AML-193 (cell line): ENCODE measurements at regions not wholly inside any gene's neighbourhood (a gene's known extent, or its start where the extent isn't known, plus 50 kb on each side); places are given as distances from the start of the nearest gene placed in this dataset.
A peak's percentile ranks its signal among the peaks of the same experiment; 100 is the strongest.
"Not testable (repeated sequence)": the region's sequence is repeated elsewhere in the genome, so short reads cannot be mapped to it uniquely, and the experiment has no call there.

ENCODE experiments used
- DNase-seq, 2 experiments: peaks; one replicate each; lab custom pipeline; 2025; lab: John Stamatoyannopoulos, UW

DNA sequence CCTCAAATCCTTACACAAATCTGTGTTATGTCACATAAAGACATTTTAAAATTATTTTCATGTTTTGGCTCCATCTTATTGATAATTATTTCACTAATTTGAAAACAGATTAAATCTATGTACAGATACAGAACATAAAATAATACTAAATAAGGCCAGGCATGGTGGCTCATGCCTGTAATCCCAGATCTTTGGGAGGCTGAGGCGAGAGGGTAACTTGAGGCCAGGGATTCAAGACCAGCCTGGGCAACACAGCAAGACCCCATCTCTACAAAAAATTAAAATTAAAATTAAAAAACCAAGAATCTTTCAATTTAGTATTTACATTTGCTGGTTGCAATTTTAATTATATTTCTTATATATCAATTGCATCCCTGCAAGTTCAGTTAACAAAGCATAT, 246.4 kb upstream of the MKLN1 start:
- no peak for DNase-seq

DNA sequence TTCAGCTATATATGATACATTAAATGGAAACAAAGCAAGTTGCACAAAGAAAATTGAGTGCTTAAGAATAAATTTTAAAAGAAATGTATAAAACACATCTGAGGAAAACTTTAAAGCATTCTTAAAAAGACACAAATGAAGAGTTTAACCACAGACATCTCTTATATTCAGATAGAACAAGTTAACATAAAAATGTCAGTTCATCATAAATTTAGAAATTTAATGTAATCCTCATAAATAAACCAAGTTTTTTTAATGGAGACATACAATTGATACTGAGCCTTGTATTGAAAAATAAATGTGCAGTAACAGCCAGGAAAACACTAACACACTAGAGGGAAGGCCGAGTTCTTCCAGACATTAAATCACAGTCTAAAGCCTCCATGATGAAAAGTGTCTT, 243.9 kb upstream of the MKLN1 start:
- no peak for DNase-seq

GRCh38 chr7:131084336-131084735, 243.3 kb upstream of the MKLN1 start:
- DNase-seq, result not testable (repeated sequence)

DNA sequence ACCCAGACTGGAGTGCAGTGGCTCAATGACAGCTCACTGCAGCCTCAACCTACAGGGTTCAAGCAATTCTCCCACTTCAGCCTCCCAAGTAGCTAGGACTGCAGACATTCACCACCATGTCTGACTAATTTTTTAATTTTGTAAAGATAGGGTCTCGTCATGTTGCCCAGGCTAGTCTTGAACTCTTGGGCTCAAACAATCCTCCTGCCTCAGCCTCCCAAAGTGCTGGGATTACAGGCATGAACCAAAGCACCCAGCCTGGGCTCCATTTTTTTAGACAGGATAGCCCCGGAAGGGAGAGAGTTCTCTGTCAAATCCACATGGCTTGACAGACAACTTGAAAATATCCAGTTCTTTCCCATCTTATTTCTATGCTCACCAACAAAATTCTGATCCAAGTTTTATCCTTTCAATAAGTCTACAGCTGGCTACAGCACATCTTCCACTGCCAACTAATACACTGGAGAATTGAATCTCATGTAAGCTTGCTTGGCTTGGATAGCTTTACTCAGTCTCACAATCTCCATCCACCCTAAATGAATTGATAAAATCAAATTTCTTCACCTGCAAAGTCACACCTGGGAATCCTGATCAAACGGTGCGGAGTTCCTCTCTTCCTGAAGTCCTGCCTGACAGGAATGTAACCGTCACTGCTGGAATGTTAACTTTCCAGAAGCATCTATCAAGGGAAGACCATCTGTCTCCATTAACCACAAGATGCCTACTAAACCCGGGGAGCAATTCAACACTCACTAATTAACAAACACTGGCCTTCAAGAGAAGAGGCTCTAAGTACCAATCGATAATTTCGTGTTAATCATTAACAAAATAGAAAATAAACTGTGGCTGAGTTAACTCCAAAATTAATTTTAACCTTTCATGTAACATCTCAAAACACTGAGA, 239.7 kb upstream of the MKLN1 start:
- DNase-seq, result no peak

- DNase-seq, result no peak
Observed at GRCh38 chr7:131090188-131090587, 237.5 kb upstream of the MKLN1 start.

- DNase-seq, result no peak
Observed at GRCh38 chr7:131090886-131091692, 236.6 kb upstream of the MKLN1 start.

DNA sequence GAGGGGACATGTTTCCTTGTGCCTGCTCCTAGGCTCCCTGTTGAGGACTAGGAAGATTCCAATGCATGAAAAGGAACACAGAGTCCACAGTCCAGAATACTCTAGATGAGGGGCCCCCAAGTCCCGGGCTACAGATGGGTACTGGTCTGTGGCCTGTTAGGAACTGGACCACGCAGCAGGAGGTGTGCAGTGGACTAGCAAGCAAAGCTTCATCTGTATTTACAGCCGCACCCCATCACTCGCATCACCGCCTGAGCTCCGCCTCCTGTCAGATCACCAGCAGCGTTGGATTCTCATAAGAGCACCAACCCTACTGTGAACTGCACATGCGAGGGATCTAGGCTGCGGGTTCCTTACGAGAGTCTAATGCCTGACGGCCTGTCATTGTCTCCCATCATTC, 233.0 kb upstream of the MKLN1 start:
- no peak for DNase-seq

GRCh38 chr7:131095346-131095745, 232.3 kb upstream of the MKLN1 start:
- DNase-seq, result no peak

DNA sequence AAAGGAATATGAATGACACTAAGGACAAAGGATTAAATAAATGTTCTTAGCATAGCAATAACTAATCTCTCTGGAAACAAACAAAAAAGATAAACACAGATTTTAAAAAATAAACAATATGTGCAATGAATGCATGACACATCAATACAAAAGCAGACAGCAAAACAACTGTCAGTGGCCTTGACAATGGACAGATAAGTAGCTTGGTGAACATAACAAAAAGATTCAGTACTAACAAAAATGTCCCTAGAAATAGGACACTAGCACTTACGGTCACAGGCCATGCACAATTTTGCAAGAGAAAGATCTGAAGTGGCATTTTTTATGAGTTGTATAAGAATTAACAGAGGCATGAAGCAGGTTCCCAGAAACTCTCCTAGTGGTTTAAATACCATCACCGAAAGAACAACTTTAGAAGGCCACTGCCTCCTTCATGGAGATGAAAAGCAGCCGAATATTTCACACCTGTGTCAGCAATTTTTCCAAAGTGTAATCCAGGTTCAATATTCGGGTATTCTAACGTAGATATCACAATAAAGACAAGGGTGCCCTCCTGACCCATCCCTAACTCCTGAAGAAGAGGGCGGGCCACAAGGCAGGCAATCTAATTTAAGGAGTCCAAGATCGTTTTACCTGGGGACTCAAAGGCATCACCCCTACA, 231.3 kb upstream of the MKLN1 start:
- DNase-seq, result no peak

DNA sequence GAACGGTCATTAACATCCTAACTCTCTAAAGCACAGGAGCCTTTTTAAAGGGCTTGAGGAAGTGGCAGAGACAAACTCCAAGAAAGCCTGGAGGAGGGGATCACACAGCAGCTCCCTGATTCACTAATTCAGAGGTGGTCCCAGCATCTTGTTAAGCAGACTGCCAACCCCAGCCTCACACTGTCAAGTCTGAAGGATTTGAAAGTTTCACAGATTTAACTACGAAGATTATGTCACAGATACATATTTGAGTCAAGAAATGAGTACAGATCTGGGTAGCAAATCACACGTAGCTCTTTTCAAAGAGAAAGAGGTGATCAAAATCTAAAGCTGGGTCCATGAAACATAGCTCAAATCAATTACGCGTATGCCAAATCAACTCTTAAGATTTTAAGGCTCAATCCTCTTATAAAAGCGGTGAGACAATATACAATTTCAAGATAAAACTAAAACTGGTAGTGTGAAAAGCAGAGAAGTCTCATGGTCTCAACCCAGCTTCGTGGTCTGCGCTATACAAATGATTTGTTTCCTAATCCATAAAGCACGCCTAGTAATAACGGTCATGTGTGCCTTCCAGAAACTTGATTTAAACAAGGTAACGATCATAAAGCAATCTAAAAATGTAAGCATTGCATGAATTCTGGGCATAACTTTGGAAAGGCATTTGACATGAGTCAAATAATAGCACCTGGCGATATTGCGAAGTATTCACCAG, 229.9 kb upstream of the MKLN1 start:
- no peak for DNase-seq

- no peak for DNase-seq
Observed at GRCh38 chr7:131098527-131098926, 229.1 kb upstream of the MKLN1 start.

DNA sequence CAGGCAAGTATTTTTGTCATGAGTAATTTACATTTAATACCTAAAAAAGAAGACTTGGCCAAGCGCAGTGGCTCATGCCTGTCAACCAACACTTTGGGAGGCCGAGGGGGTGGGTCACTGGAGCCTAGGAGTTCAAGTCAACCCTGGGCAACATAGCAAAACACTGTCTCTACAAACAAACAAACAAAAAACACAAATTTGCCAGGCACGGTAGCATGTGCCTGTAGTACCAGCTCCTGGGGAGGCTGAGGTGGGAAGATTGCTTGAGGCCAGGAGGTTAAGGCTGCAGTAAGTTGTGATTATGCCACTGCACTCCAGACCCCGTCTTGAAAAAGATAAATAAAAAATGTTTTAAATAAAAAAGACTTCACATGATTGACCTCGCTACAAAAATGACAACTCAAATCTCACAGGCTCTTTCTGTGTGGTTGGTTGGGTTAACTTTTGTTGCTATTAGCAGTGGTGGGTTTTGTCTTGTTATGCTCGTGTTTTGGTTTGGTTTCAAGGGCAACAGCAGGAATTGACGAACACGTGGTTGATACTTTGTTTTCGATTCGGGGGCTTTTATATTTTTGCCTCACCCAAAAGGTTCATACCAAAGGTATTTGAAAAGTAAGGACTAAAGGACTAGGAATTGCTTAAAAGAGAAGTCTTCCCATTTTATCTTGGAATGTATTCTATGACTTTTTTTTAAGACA, 227.2 kb upstream of the MKLN1 start:
- DNase-seq, result no peak

GRCh38 chr7:131103997-131104396, 223.7 kb upstream of the MKLN1 start:
- peak; percentile 8 to 32 for DNase-seq

GRCh38 chr7:131104596-131105293, 222.9 kb upstream of the MKLN1 start:
- no peak for DNase-seq

GRCh38 chr7:131105294-131105798, 222.3 kb upstream of the MKLN1 start:
- peak in 1 of 2 experiments; percentile 28 for DNase-seq

DNA sequence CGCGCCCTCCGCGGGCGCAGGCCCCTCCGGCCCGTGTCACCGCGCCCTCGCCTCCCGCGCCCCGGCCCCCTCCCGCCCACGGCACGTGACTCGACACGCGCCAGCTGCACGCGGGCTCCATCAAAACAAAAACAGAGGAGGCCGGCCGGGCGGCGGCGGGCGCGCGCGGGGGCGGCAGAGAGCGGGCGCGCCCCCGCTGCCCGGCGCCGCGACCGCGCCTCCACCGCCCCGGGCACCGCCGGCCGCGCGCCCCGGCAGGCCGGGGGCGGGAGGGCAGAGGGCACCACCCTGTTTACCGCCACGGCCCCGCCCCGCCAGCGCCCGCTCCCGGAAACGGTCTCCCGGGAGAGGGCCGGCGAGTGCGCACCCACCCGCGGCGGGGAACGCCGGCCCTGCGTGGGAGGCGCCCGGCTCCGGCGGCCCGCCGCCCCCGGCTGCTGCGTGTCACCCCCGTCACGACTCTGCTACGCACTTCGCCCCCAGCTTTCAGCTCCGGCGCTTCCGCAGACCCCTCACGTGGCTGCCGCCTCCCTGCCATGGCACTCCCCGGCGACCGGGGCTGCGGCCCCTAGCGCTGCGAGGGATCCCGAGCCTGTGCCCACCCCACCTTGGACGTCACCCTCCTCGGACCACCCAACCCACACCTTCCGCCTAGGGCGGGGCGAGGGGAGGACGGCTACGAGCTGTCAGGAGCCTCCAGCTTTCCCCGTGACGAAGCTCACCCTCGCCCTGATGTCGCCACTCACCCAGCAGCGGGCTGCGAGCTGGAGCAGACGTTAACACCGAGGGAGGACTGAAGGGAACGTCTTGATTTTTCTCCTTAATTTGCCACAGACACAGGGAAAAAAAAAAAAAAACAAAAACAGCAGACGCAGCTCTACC, 221.6 kb upstream of the MKLN1 start:
- peak; percentile 28 to 42 for DNase-seq

- DNase-seq, result no peak
Observed at GRCh38 chr7:131106681-131107336, 220.9 kb upstream of the MKLN1 start.

DNA sequence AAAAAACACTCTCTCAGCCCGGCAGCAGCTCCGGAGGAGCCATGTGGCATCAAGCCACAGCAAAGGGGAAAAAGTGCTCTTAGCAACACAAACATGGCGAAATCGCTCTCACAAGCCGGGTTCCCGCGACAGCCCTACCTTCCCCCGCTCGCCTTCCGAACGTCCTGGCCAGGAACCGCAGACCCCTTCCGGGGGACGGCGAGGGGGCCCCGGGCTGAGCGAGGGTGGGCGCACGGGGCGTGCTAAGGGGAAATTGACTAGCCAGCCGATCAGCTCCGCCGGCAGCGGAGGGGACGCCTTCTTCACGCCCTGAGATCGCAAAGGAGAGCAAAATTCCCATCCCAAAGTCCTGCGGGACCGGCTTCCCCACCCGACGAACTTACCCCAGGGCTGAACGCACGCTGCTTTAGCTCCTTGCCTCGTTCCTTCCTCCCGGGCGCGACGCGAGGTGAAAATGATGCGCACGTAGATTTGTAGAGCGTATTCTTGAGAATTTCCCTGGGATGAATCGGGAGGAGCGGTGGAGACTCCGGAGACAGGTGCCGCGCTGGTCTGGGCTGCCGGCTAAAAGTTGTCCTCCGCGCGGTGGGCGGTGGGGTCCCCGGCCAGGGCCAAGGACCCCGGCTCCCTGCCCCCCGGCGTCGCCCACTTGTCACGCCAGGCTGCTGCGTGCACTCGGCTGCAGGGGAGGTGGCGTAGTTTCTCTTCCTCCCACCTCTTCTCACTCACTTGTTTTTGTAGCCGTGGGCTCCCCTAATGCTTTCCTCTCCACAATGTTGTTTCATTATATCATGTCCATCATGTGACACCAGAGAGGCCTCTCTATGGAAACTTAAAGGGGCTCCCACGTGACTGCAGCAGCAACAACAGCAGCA, 220.1 kb upstream of the MKLN1 start:
- DNase-seq, result peak; percentile 37 to 51
